ENCODE measurements at regions not wholly inside any gene's neighbourhood (a gene's known extent, or its start where the extent isn't known, plus 50 kb on each side); places are given as distances from the start of the nearest gene placed in this dataset.

GRCh38 chr4:143768007-143768591 is 67.6 kb upstream of the FREM3 start:
- H3K79me2 ChIP-seq (ENCODE audit: control insufficient read depth, insufficient read depth, low read length, unreplicated experiment) = no peaks in the 10 kb centered on the region
- H2AFZ ChIP-seq (ENCODE audit: low read length, unreplicated experiment) = peak overlapping the region; percentile 83
- H3K27ac ChIP-seq (ENCODE audit: low read depth, low read length) = peak overlapping the region; percentile 80
- H3K27me3 ChIP-seq (ENCODE audit: insufficient read depth, low read length) = no peaks in the 10 kb centered on the region
- no peaks in the 10 kb centered on the region for H3K36me3 ChIP-seq (ENCODE audit: insufficient read depth, low read length)
- peak overlapping the region; percentile 33 for H3K4me3 ChIP-seq (ENCODE audit: low read depth, low read length)
- H3K4me1 ChIP-seq (ENCODE audit: control insufficient read depth, insufficient read depth, low read length, unreplicated experiment) = peaks cover 9% of the 10 kb centered on the region

- no peaks in the 10 kb centered on the region for H3K36me3 ChIP-seq (ENCODE audit: insufficient read depth, low read length)
- H3K4me3 ChIP-seq (ENCODE audit: low read depth, low read length) = no peak overlapping the region
- H3K79me2 ChIP-seq (ENCODE audit: control insufficient read depth, insufficient read depth, low read length, unreplicated experiment) = no peaks in the 10 kb centered on the region
- no peak overlapping the region for H3K27ac ChIP-seq (ENCODE audit: low read depth, low read length)
- H2AFZ ChIP-seq (ENCODE audit: low read length, unreplicated experiment) = no peak overlapping the region
- H3K4me1 ChIP-seq (ENCODE audit: control insufficient read depth, insufficient read depth, low read length, unreplicated experiment) = peaks cover 9% of the 10 kb centered on the region
- no peaks in the 10 kb centered on the region for H3K27me3 ChIP-seq (ENCODE audit: insufficient read depth, low read length)
Measured at GRCh38 chr4:143763587-143763986, 63.1 kb upstream of the FREM3 start.

DNA sequence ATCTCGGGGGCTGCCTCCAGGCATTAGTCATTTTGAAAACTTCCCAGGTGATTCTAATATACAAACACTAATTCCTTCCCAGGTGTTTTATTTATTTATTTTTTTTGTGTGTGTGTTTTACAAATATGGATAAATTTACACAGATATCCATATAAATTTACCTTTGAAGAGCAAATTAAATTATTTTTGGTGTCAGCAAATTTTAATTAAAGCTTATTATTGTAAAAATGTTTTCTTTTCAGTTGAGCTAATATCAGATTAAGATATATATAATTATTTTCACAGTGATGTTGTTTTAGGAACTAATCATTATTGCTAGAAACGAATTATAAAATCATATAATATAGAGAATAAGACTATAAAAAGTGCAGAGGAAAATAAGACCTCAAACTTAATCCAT is 62.0 kb upstream of the FREM3 start:
- Histone ChIP-seq H3K4me3 (ENCODE audit: low read depth, low read length) (no peak overlapping the region), H3K27ac (ENCODE audit: low read depth, low read length) (no peak overlapping the region), H2AFZ (ENCODE audit: low read length, unreplicated experiment) (no peak overlapping the region), H3K27me3 (ENCODE audit: insufficient read depth, low read length) (no peaks in the 10 kb centered on the region), H3K4me1 (ENCODE audit: control insufficient read depth, insufficient read depth, low read length, unreplicated experiment) (no peaks in the 10 kb centered on the region), H3K79me2 (ENCODE audit: control insufficient read depth, insufficient read depth, low read length, unreplicated experiment) (no peaks in the 10 kb centered on the region), H3K36me3 (ENCODE audit: insufficient read depth, low read length) (no peaks in the 10 kb centered on the region)

All from ACC112 (cell line).